ENCODE measurements at regions not wholly inside any gene's neighbourhood (a gene's known extent, or its start where the extent isn't known, plus 50 kb on each side); places are given as distances from the start of the nearest gene placed in this dataset.

- Histone ChIP-seq H3K36me3 (ENCODE audit: control insufficient read depth in 1 of 2, insufficient read depth in 2 of 2, low read length in 2 of 2) (no peaks in the 10 kb centered on the region), H2AK5ac (ENCODE audit: low read length) (no peak overlapping the region), H2AFZ (ENCODE audit: insufficient read depth, low read length, poor library complexity) (no peak overlapping the region), H3K79me1 (ENCODE audit: low read length) (no peaks in the 10 kb centered on the region), H3K9me3 (ENCODE audit: insufficient read depth, low read depth, low read length) (no peaks in the 10 kb centered on the region), H3K79me2 (ENCODE audit: control insufficient read depth, insufficient read depth, low read length, poor library complexity) (no peaks in the 10 kb centered on the region), H2BK12ac (ENCODE audit: low read length) (no peak overlapping the region), H3K4me2 (ENCODE audit: low read length) (no peak overlapping the region), H3K4ac (ENCODE audit: low read depth, low read length) (no peak overlapping the region), H3K14ac (ENCODE audit: low read length) (no peak overlapping the region), H3K4me3 (ENCODE audit: low read depth, low read length) (no peak overlapping the region), H2BK120ac (ENCODE audit: insufficient read depth, low read length, poor library complexity) (no peak overlapping the region), H2BK5ac (ENCODE audit: low read depth, low read length, poor library complexity) (no peak overlapping the region), H3K9ac (ENCODE audit: low read length) (no peak overlapping the region), H3K27me3 (ENCODE audit: insufficient read depth, low read length) (no peaks in the 10 kb centered on the region), H4K91ac (ENCODE audit: low read depth, low read length) (no peak overlapping the region), H4K8ac (ENCODE audit: low read depth, low read length) (no peak overlapping the region), H3K23ac (ENCODE audit: low read length) (no peak overlapping the region), H4K12ac (ENCODE audit: low read depth, low read length) (no peak overlapping the region), H3K27ac (ENCODE audit: low read depth, low read length) (no peak overlapping the region), H3K4me1 (ENCODE audit: control insufficient read depth in 1 of 2, insufficient read depth in 2 of 2, low read length in 2 of 2) (no peaks in the 10 kb centered on the region), H3K18ac (ENCODE audit: low read length) (no peak overlapping the region)
- DNase-seq = no peak
- no CpG with 5 or more reads among the region's 1 CpG for WGBS (ENCODE audit: extremely low coverage, insufficient coverage, insufficient read length)
Observed at GRCh38 chrX:130974323-130974722, 71.3 kb upstream of the ENOX2 start.

DNA sequence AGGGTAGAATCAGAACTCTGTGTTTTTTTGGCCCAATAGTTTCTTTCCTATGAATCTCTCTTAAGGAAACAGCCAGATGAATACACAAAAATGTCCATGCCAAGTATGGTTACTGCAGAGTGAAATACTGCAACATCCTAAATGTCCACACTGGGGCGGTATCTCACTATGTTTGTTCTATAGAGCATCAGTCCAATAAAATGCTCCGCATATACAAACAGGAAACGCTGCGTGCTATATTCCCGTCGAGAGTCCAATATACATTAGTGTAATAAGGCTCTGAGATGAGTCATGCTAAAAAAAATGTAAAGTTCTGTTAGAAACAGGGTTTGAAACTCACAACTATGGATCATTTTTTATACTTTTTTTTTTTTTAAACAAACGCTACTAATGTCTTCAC, 72.9 kb upstream of the ENOX2 start:
- Histone ChIP-seq H4K8ac (ENCODE audit: low read depth, low read length) (no peak overlapping the region), H3K9ac (ENCODE audit: low read length) (no peak overlapping the region), H2BK12ac (ENCODE audit: low read length) (no peak overlapping the region), H3K4me1 (ENCODE audit: control insufficient read depth in 1 of 2, insufficient read depth in 2 of 2, low read length in 2 of 2) (no peaks in the 10 kb centered on the region), H3K4me3 (ENCODE audit: low read depth, low read length) (no peak overlapping the region), H3K23ac (ENCODE audit: low read length) (no peak overlapping the region), H3K79me2 (ENCODE audit: control insufficient read depth, insufficient read depth, low read length, poor library complexity) (no peaks in the 10 kb centered on the region), H4K91ac (ENCODE audit: low read depth, low read length) (no peak overlapping the region), H3K4ac (ENCODE audit: low read depth, low read length) (no peak overlapping the region), H3K79me1 (ENCODE audit: low read length) (no peaks in the 10 kb centered on the region), H2BK120ac (ENCODE audit: insufficient read depth, low read length, poor library complexity) (no peak overlapping the region), H3K18ac (ENCODE audit: low read length) (no peak overlapping the region), H3K27me3 (ENCODE audit: insufficient read depth, low read length) (no peaks in the 10 kb centered on the region), H3K4me2 (ENCODE audit: low read length) (no peak overlapping the region), H3K36me3 (ENCODE audit: control insufficient read depth in 1 of 2, insufficient read depth in 2 of 2, low read length in 2 of 2) (no peaks in the 10 kb centered on the region), H2BK5ac (ENCODE audit: low read depth, low read length, poor library complexity) (no peak overlapping the region), H2AK5ac (ENCODE audit: low read length) (no peak overlapping the region), H3K9me3 (ENCODE audit: insufficient read depth, low read depth, low read length) (no peaks in the 10 kb centered on the region), H2AFZ (ENCODE audit: insufficient read depth, low read length, poor library complexity) (no peak overlapping the region), H3K27ac (ENCODE audit: low read depth, low read length) (no peak overlapping the region), H4K12ac (ENCODE audit: low read depth, low read length) (no peak overlapping the region), H3K14ac (ENCODE audit: low read length) (no peak overlapping the region)
- DNase-seq = peak; percentile 42 to 74
- no CpG with 5 or more reads among the region's 7 CpGs for WGBS (ENCODE audit: extremely low coverage, insufficient coverage, insufficient read length)

- H3K14ac ChIP-seq (ENCODE audit: low read length) = no peak overlapping the region
- no peak overlapping the region for H2AK5ac ChIP-seq (ENCODE audit: low read length)
- H3K27ac ChIP-seq (ENCODE audit: low read depth, low read length) = no peak overlapping the region
- no peak overlapping the region for H2BK12ac ChIP-seq (ENCODE audit: low read length)
- no peaks in the 10 kb centered on the region for H3K9me3 ChIP-seq (ENCODE audit: insufficient read depth, low read depth, low read length)
- H3K36me3 ChIP-seq (ENCODE audit: control insufficient read depth in 1 of 2, insufficient read depth in 2 of 2, low read length in 2 of 2) = no peaks in the 10 kb centered on the region
- H3K4me3 ChIP-seq (ENCODE audit: low read depth, low read length) = no peak overlapping the region
- H4K8ac ChIP-seq (ENCODE audit: low read depth, low read length) = no peak overlapping the region
- H2BK120ac ChIP-seq (ENCODE audit: insufficient read depth, low read length, poor library complexity) = no peak overlapping the region
- no peaks in the 10 kb centered on the region for H3K27me3 ChIP-seq (ENCODE audit: insufficient read depth, low read length)
- H3K23ac ChIP-seq (ENCODE audit: low read length) = no peak overlapping the region
- no peak for DNase-seq
- H3K4me2 ChIP-seq (ENCODE audit: low read length) = no peak overlapping the region
- no peak overlapping the region for H3K9ac ChIP-seq (ENCODE audit: low read length)
- no peaks in the 10 kb centered on the region for H3K79me1 ChIP-seq (ENCODE audit: low read length)
- no peak overlapping the region for H3K18ac ChIP-seq (ENCODE audit: low read length)
- no peaks in the 10 kb centered on the region for H3K79me2 ChIP-seq (ENCODE audit: control insufficient read depth, insufficient read depth, low read length, poor library complexity)
- H4K91ac ChIP-seq (ENCODE audit: low read depth, low read length) = no peak overlapping the region
- no peak overlapping the region for H3K4ac ChIP-seq (ENCODE audit: low read depth, low read length)
- H4K12ac ChIP-seq (ENCODE audit: low read depth, low read length) = no peak overlapping the region
- no peak overlapping the region for H2BK5ac ChIP-seq (ENCODE audit: low read depth, low read length, poor library complexity)
- H3K4me1 ChIP-seq (ENCODE audit: control insufficient read depth in 1 of 2, insufficient read depth in 2 of 2, low read length in 2 of 2) = no peaks in the 10 kb centered on the region
- WGBS (ENCODE audit: extremely low coverage, insufficient coverage, insufficient read length) = no CpG with 5 or more reads among the region's 2 CpGs
- no peak overlapping the region for H2AFZ ChIP-seq (ENCODE audit: insufficient read depth, low read length, poor library complexity)
Observed at GRCh38 chrX:130981836-130982235, 76.3 kb upstream of the ARHGAP36 start.

GRCh38 chrX:130984782-130985181, 73.4 kb upstream of the ARHGAP36 start:
- H3K4ac ChIP-seq (ENCODE audit: low read depth, low read length) = no peak overlapping the region
- no peaks in the 10 kb centered on the region for H3K79me1 ChIP-seq (ENCODE audit: low read length)
- H2BK120ac ChIP-seq (ENCODE audit: insufficient read depth, low read length, poor library complexity) = no peak overlapping the region
- no CpG with 5 or more reads among the region's 4 CpGs for WGBS (ENCODE audit: extremely low coverage, insufficient coverage, insufficient read length)
- no peak overlapping the region for H3K27ac ChIP-seq (ENCODE audit: low read depth, low read length)
- DNase-seq = no peak
- no peaks in the 10 kb centered on the region for H3K79me2 ChIP-seq (ENCODE audit: control insufficient read depth, insufficient read depth, low read length, poor library complexity)
- no peak overlapping the region for H2BK5ac ChIP-seq (ENCODE audit: low read depth, low read length, poor library complexity)
- no peaks in the 10 kb centered on the region for H3K27me3 ChIP-seq (ENCODE audit: insufficient read depth, low read length)
- no peak overlapping the region for H3K4me3 ChIP-seq (ENCODE audit: low read depth, low read length)
- no peak overlapping the region for H3K23ac ChIP-seq (ENCODE audit: low read length)
- H3K18ac ChIP-seq (ENCODE audit: low read length) = no peak overlapping the region
- no peak overlapping the region for H2AFZ ChIP-seq (ENCODE audit: insufficient read depth, low read length, poor library complexity)
- no peak overlapping the region for H4K12ac ChIP-seq (ENCODE audit: low read depth, low read length)
- H3K4me1 ChIP-seq (ENCODE audit: control insufficient read depth in 1 of 2, insufficient read depth in 2 of 2, low read length in 2 of 2) = no peaks in the 10 kb centered on the region
- no peak overlapping the region for H3K4me2 ChIP-seq (ENCODE audit: low read length)
- no peak overlapping the region for H4K8ac ChIP-seq (ENCODE audit: low read depth, low read length)
- H2BK12ac ChIP-seq (ENCODE audit: low read length) = no peak overlapping the region
- no peak overlapping the region for H2AK5ac ChIP-seq (ENCODE audit: low read length)
- no peak overlapping the region for H4K91ac ChIP-seq (ENCODE audit: low read depth, low read length)
- H3K36me3 ChIP-seq (ENCODE audit: control insufficient read depth in 1 of 2, insufficient read depth in 2 of 2, low read length in 2 of 2) = no peaks in the 10 kb centered on the region
- no peaks in the 10 kb centered on the region for H3K9me3 ChIP-seq (ENCODE audit: insufficient read depth, low read depth, low read length)
- H3K9ac ChIP-seq (ENCODE audit: low read length) = no peak overlapping the region
- no peak overlapping the region for H3K14ac ChIP-seq (ENCODE audit: low read length)

All from trophoblast cell (in vitro differentiated cells and primary cell).